SU-DHL-6 (cell line): ENCODE measurements at regions not wholly inside any gene's neighbourhood (a gene's known extent, or its start where the extent isn't known, plus 50 kb on each side); places are given as distances from the start of the nearest gene placed in this dataset.

Experiments
- H2AFZ ChIP-seq: fragments of 200-600 bp; sonication (generic); 2 replicates; pipeline ENCODE4 v1.6.1; 2014; ENCODE audit warnings: low read depth, mild to moderate bottlenecking, moderate library complexity, mixed read lengths, antibody characterized with exemption, low read length; ENCODE audit not compliant: severe bottlenecking
- H3F3A ChIP-seq: fragments of 200-600 bp; shearing (Covaris generic); 2 replicates; pipeline ENCODE4 v1.6.0; 2016; ENCODE audit warnings: antibody characterized with exemption, mild to moderate bottlenecking; ENCODE audit not compliant: insufficient read depth
- H3K27ac ChIP-seq: fragments of 200-600 bp; sonication (generic); 2 replicates; pipeline ENCODE4 v1.5.1; 2016; ENCODE audit warnings: low read depth, mild to moderate bottlenecking, low read length, moderate library complexity, mixed read lengths
- H3K27me3 ChIP-seq: fragments of 200-600 bp; sonication (generic), shearing (Covaris generic); 2 replicates; pipeline ENCODE4 v1.6.0; 2014; ENCODE audit warnings: mild to moderate bottlenecking, low read length
- H3K36me3 ChIP-seq: fragments of 200-600 bp; sonication (generic); 2 replicates; pipeline ENCODE4 v1.6.1; 2014; ENCODE audit warnings: mild to moderate bottlenecking, low read length, mixed read lengths
- H3K4me2 ChIP-seq: fragments of 300-600, 200-600 bp; shearing (Covaris generic), sonication (generic); 2 replicates; pipeline ENCODE4 v1.6.0; 2014; ENCODE audit warnings: low read length, low read depth, mild to moderate bottlenecking; ENCODE audit not compliant: poor library complexity, severe bottlenecking
- H3K4me3 ChIP-seq: fragments of 200-600 bp; sonication (generic); 2 replicates; pipeline ENCODE4 v1.5.1; 2014; ENCODE audit warnings: antibody characterized with exemption, low read length, mild to moderate bottlenecking, mixed read lengths; ENCODE audit not compliant: insufficient read depth, poor library complexity, severe bottlenecking
- H3K79me2 ChIP-seq: fragments of 200-600 bp; sonication (generic); 2 replicates; pipeline ENCODE4 v1.6.1; 2014; ENCODE audit warnings: mild to moderate bottlenecking, low read length, moderate library complexity; ENCODE audit not compliant: insufficient read depth
- H3K9ac ChIP-seq: fragments of 200-600 bp; sonication (generic); 2 replicates; pipeline ENCODE4 v1.7.0; 2014; ENCODE audit warnings: mild to moderate bottlenecking, low read length
- H3K9me2 ChIP-seq: fragments of 200-600 bp; sonication (generic); replicated peaks from 2 replicates; pipeline ENCODE4 v1.6.1; 2014; ENCODE audit warnings: low read length; ENCODE audit not compliant: insufficient read depth
- H3K9me3 ChIP-seq: fragments of 200-600 bp; sonication (generic); 2 replicates; pipeline ENCODE4 v1.6.1; 2014; ENCODE audit warnings: low read length, mixed read lengths; ENCODE audit not compliant: insufficient read depth
- H4K20me1 ChIP-seq: fragments of 200-600 bp; sonication (generic); 2 replicates; pipeline ENCODE4 v1.6.1; 2014; ENCODE audit warnings: low read depth, mild to moderate bottlenecking, antibody characterized with exemption, low read length, moderate library complexity, mixed read lengths
- CTCF ChIP-seq: fragments of 200-600 bp; sonication (generic); IDR thresholded peaks from one replicate; pipeline ENCODE4 v1.5.1; 2017; ENCODE audit warnings: antibody characterized with exemption, mild to moderate bottlenecking, low read length, moderate library complexity; ENCODE audit not compliant: insufficient read depth, poor library complexity, severe bottlenecking
- EZH2phosphoT487 ChIP-seq: fragments of 200-600 bp; sonication (generic), shearing (Covaris generic); conservative IDR thresholded peaks from 2 replicates; pipeline ENCODE4 v1.6.1; 2018; ENCODE audit warnings: mild to moderate bottlenecking, antibody characterized with exemption, low read length, moderate library complexity, mixed read lengths

GRCh38 chr7:153472516-153472915 is 579.7 kb upstream of the DPP6 start:
- Histone ChIP-seq H2AFZ (no peak overlapping the region), H3K4me2 (no peak overlapping the region), H3K27me3 (no peaks in the 10 kb centered on the region), H3K79me2 (no peaks in the 10 kb centered on the region), H3K9ac (no peak overlapping the region), H3K4me3 (no peak overlapping the region), H3K36me3 (no peaks in the 10 kb centered on the region), H3F3A (no peaks in the 10 kb centered on the region), H3K9me2 (no peaks in the 10 kb centered on the region), H3K9me3 (no peaks in the 10 kb centered on the region), H3K27ac (no peak overlapping the region), H4K20me1 (no peaks in the 10 kb centered on the region)
- TF ChIP-seq CTCF (no peak), EZH2phosphoT487 (no peak)

- no peak overlapping the region for H3K4me2 ChIP-seq
- no peaks in the 10 kb centered on the region for H3K9me2 ChIP-seq
- no peaks in the 10 kb centered on the region for H3K36me3 ChIP-seq
- H3K4me3 ChIP-seq, result no peak overlapping the region
- H3K27me3 ChIP-seq, result no peaks in the 10 kb centered on the region
- H2AFZ ChIP-seq, result no peak overlapping the region
- H3K27ac ChIP-seq, result no peak overlapping the region
- H3K79me2 ChIP-seq, result no peaks in the 10 kb centered on the region
- no peak overlapping the region for H3K9ac ChIP-seq
- H3K9me3 ChIP-seq, result no peaks in the 10 kb centered on the region
- TF ChIP-seq EZH2phosphoT487 (no peak), CTCF (no peak)
- H3F3A ChIP-seq, result no peaks in the 10 kb centered on the region
- H4K20me1 ChIP-seq, result no peaks in the 10 kb centered on the region
Measured at GRCh38 chr7:153473185-153473584, 579.0 kb upstream of the DPP6 start.

- Histone ChIP-seq H3K4me2 (no peak overlapping the region), H3K79me2 (no peaks in the 10 kb centered on the region), H3K36me3 (no peaks in the 10 kb centered on the region), H3K4me3 (no peak overlapping the region), H3F3A (no peaks in the 10 kb centered on the region), H3K9me3 (no peaks in the 10 kb centered on the region), H3K9me2 (no peaks in the 10 kb centered on the region), H3K9ac (no peak overlapping the region), H4K20me1 (no peaks in the 10 kb centered on the region), H2AFZ (no peak overlapping the region), H3K27ac (no peak overlapping the region), H3K27me3 (no peaks in the 10 kb centered on the region)
- no peak for TF ChIP-seq CTCF
- no peak for TF ChIP-seq EZH2phosphoT487
Measured at GRCh38 chr7:153475239-153475638, 577.0 kb upstream of the DPP6 start.

- no peak for TF ChIP-seq CTCF
- TF ChIP-seq EZH2phosphoT487, result no peak
- H3K36me3 ChIP-seq, result no peaks in the 10 kb centered on the region
- no peaks in the 10 kb centered on the region for H3F3A ChIP-seq
Measured at GRCh38 chr7:153476166-153476565, 576.0 kb upstream of the DPP6 start.

More at GRCh38 chr7:153476166-153476565, 576.0 kb upstream of the DPP6 start:
- Histone ChIP-seq H4K20me1 (no peaks in the 10 kb centered on the region), H3K27ac (no peak overlapping the region), H3K27me3 (no peaks in the 10 kb centered on the region), H3K79me2 (no peaks in the 10 kb centered on the region), H3K4me3 (no peak overlapping the region), H2AFZ (no peak overlapping the region), H3K4me2 (no peak overlapping the region), H3K9me2 (no peaks in the 10 kb centered on the region), H3K9me3 (no peaks in the 10 kb centered on the region), H3K9ac (no peak overlapping the region)
